ENCODE measurements at regions not wholly inside any gene's neighbourhood (a gene's known extent, or its start where the extent isn't known, plus 50 kb on each side); places are given as distances from the start of the nearest gene placed in this dataset.

- TF ChIP-seq, protein P1, sequence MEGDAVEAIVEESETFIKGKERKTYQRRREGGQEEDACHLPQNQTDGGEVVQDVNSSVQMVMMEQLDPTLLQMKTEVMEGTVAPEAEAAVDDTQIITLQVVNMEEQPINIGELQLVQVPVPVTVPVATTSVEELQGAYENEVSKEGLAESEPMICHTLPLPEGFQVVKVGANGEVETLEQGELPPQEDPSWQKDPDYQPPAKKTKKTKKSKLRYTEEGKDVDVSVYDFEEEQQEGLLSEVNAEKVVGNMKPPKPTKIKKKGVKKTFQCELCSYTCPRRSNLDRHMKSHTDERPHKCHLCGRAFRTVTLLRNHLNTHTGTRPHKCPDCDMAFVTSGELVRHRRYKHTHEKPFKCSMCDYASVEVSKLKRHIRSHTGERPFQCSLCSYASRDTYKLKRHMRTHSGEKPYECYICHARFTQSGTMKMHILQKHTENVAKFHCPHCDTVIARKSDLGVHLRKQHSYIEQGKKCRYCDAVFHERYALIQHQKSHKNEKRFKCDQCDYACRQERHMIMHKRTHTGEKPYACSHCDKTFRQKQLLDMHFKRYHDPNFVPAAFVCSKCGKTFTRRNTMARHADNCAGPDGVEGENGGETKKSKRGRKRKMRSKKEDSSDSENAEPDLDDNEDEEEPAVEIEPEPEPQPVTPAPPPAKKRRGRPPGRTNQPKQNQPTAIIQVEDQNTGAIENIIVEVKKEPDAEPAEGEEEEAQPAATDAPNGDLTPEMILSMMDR (conservative IDR thresholded peaks at IDR 0.05; ENCODE audit: low read depth, low read length), result no peak
- TF ChIP-seq EZH2 (IDR thresholded peaks at IDR 0.05; ENCODE audit: borderline replicate concordance, low read depth, low read length, poor library complexity, severe bottlenecking), result no peak
Measured at GRCh38 chr2:65504814-65505697, 72.7 kb upstream of the SPRED2 start.
